IMR-90 (cell line): ENCODE measurements at regions not wholly inside any gene's neighbourhood (a gene's known extent, or its start where the extent isn't known, plus 50 kb on each side); places are given as distances from the start of the nearest gene placed in this dataset. TPM values are rescaled to one million over a fixed set of nuclear protein-coding genes. Genes with fewer than 3 reads are reported as not detected.

ENCODE experiments used
- microRNA-seq, 2 experiments: library from miRNA; stranded (forward) in 1 of 2; unstranded in 1 of 2; fragments of 10-50 nt in 1 of 2; fragments of <30 nt in 1 of 2; gene quantifications in 1 of 2; microRNA quantifications in 1 of 2; one replicate each; pipeline versions ENCODE3 to v1.1.0; 2013 to 2020; ENCODE audit not compliant: insufficient read depth in 1 of 2, insufficient read length in 1 of 2, unreplicated experiment in 1 of 2
- small RNA-seq, 5 experiments: library from RNA; depleted of rRNA; stranded (forward); fragments of <200 nt; gene quantifications; one replicate each; pipeline ENCODE3, GENCODE V24; 2012

Small RNA genes lying in the stretch of these regions (microRNA-seq; reads per million reads assigned to microRNA genes)
- gene AC074198.2 (ENCODE audit: insufficient read depth, insufficient read length) (not detected), gene RNU6-284P (ENCODE audit: insufficient read depth, insufficient read length) (not detected)

Small RNA genes lying in the stretch of these regions (small RNA-seq; reads per million reads assigned to genes)
- gene AC074198.2, result 0 reads per million in 5 experiments
- gene RNU6-284P, result 0 reads per million in 5 experiments
